Activated CD4-positive, alpha-beta T cell treated with anti-CD3 and anti-CD28 coated beads, Interleukin-2, amount 10 ng/mL, durations not matched to agents 7 days and 5 days (primary cell): ENCODE measurements at regions not wholly inside any gene's neighbourhood (a gene's known extent, or its start where the extent isn't known, plus 50 kb on each side); places are given as distances from the start of the nearest gene placed in this dataset.

Experiments used
- CTCF ChIA-PET: fragments of 350-600 bp; sonication (Branson Sonifier 250); formaldehyde crosslinking; loops from one replicate; lab custom pipeline; 2021; ENCODE audit warnings: antibody characterized with exemption; lab: Charles Lee
- POLR2A ChIA-PET: fragments of 350-600 bp; sonication (Branson Sonifier 250); formaldehyde crosslinking; loops from one replicate; lab custom pipeline; 2021; ENCODE audit warnings: antibody characterized with exemption; lab: Charles Lee
- DNase-seq: peaks from one replicate; pipeline ENCODE4 v3.0.0-alpha.2; 2020
- H3K27ac Mint-ChIP-seq: one replicate; pipeline ENCODE4 v1.8.0; 2021; ENCODE audit warnings: mild to moderate bottlenecking, moderate library complexity, mixed read lengths
- H3K27me3 Mint-ChIP-seq: one replicate; pipeline ENCODE4 v1.8.0; 2021; ENCODE audit warnings: mixed read lengths
- H3K36me3 Mint-ChIP-seq: one replicate; pipeline ENCODE4 v1.8.0; 2021; ENCODE audit warnings: low read depth, mixed read lengths
- H3K4me1 Mint-ChIP-seq: one replicate; pipeline ENCODE4 v1.8.0; 2021; ENCODE audit warnings: mixed read lengths
- H3K4me3 Mint-ChIP-seq: one replicate; pipeline ENCODE4 v1.8.0; 2021; ENCODE audit warnings: mild to moderate bottlenecking, moderate library complexity, mixed read lengths
- H3K9me3 Mint-ChIP-seq: one replicate; pipeline ENCODE4 v1.8.0; 2021; ENCODE audit warnings: mixed read lengths

GRCh38 chr5:164360589-164360988, 855.2 kb downstream of the MAT2B start:
- POLR2A ChIA-PET: no interaction called here

GRCh38 chr5:164361986-164362385, 856.6 kb downstream of the MAT2B start:
- Mint-ChIP-seq H3K27ac (no peak overlapping the region), H3K4me3 (no peak overlapping the region), H3K27me3 (no peaks in the 10 kb centered on the region), H3K9me3 (no peaks in the 10 kb centered on the region), H3K4me1 (no peaks in the 10 kb centered on the region), H3K36me3 (no peaks in the 10 kb centered on the region)
- DNase-seq: no peak
- ChIA-PET POLR2A (no interaction called here), CTCF (no interaction called here)

More at GRCh38 chr5:164360589-164360988, 855.2 kb downstream of the MAT2B start:
- no peak overlapping the region for H3K27ac Mint-ChIP-seq
- no peaks in the 10 kb centered on the region for H3K9me3 Mint-ChIP-seq
- DNase-seq: no peak
- H3K4me3 Mint-ChIP-seq: no peak overlapping the region
- CTCF ChIA-PET: no interaction called here
- H3K27me3 Mint-ChIP-seq: no peaks in the 10 kb centered on the region
- no peaks in the 10 kb centered on the region for H3K4me1 Mint-ChIP-seq
- no peaks in the 10 kb centered on the region for H3K36me3 Mint-ChIP-seq

GRCh38 chr5:164362835-164363234, 857.4 kb downstream of the MAT2B start:
- Mint-ChIP-seq H3K9me3 (no peaks in the 10 kb centered on the region), H3K36me3 (no peaks in the 10 kb centered on the region), H3K4me1 (no peaks in the 10 kb centered on the region), H3K27ac (no peak overlapping the region), H3K27me3 (no peaks in the 10 kb centered on the region), H3K4me3 (no peak overlapping the region)
- ChIA-PET POLR2A (no interaction called here), CTCF (no interaction called here)
- DNase-seq: no peak

- no peaks in the 10 kb centered on the region for H3K9me3 Mint-ChIP-seq
Observed at GRCh38 chr5:164364237-164365208, 859.1 kb downstream of the MAT2B start.

GRCh38 chr5:164370841-164371240, 865.4 kb downstream of the MAT2B start:
- POLR2A ChIA-PET: no interaction called here

More at GRCh38 chr5:164364237-164365208, 859.1 kb downstream of the MAT2B start:
- no peaks in the 10 kb centered on the region for H3K27me3 Mint-ChIP-seq
- no peak for DNase-seq
- no peaks in the 10 kb centered on the region for H3K36me3 Mint-ChIP-seq
- CTCF ChIA-PET: no interaction called here
- POLR2A ChIA-PET: no interaction called here
- H3K27ac Mint-ChIP-seq: no peak overlapping the region
- no peak overlapping the region for H3K4me3 Mint-ChIP-seq
- H3K4me1 Mint-ChIP-seq: no peaks in the 10 kb centered on the region

GRCh38 chr5:164372892-164373291, 867.5 kb downstream of the MAT2B start:
- DNase-seq: no peak
- CTCF ChIA-PET: no interaction called here
- POLR2A ChIA-PET: no interaction called here
- Mint-ChIP-seq H3K36me3 (no peaks in the 10 kb centered on the region), H3K4me3 (no peak overlapping the region), H3K4me1 (no peaks in the 10 kb centered on the region), H3K27ac (no peak overlapping the region), H3K27me3 (no peaks in the 10 kb centered on the region), H3K9me3 (no peaks in the 10 kb centered on the region)

More at GRCh38 chr5:164370841-164371240, 865.4 kb downstream of the MAT2B start:
- Mint-ChIP-seq H3K36me3 (no peaks in the 10 kb centered on the region), H3K4me3 (no peak overlapping the region), H3K9me3 (no peaks in the 10 kb centered on the region), H3K4me1 (no peaks in the 10 kb centered on the region), H3K27me3 (no peaks in the 10 kb centered on the region), H3K27ac (no peak overlapping the region)
- CTCF ChIA-PET: no interaction called here
- no peak for DNase-seq

GRCh38 chr5:164373876-164374275, 868.5 kb downstream of the MAT2B start:
- no peaks in the 10 kb centered on the region for H3K36me3 Mint-ChIP-seq
- H3K4me3 Mint-ChIP-seq: no peak overlapping the region
- no peaks in the 10 kb centered on the region for H3K27me3 Mint-ChIP-seq
- H3K9me3 Mint-ChIP-seq: no peaks in the 10 kb centered on the region
- no peak overlapping the region for H3K27ac Mint-ChIP-seq
- CTCF ChIA-PET: no interaction called here
- DNase-seq: no peak
- no peaks in the 10 kb centered on the region for H3K4me1 Mint-ChIP-seq
- POLR2A ChIA-PET: no interaction called here

GRCh38 chr5:164375051-164375450, 869.6 kb downstream of the MAT2B start:
- POLR2A ChIA-PET: no interaction called here
- no peaks in the 10 kb centered on the region for H3K27me3 Mint-ChIP-seq
- no peak overlapping the region for H3K4me3 Mint-ChIP-seq
- no peak for DNase-seq
- H3K9me3 Mint-ChIP-seq: no peaks in the 10 kb centered on the region
- CTCF ChIA-PET: no interaction called here
- no peaks in the 10 kb centered on the region for H3K36me3 Mint-ChIP-seq
- no peak overlapping the region for H3K27ac Mint-ChIP-seq
- H3K4me1 Mint-ChIP-seq: no peaks in the 10 kb centered on the region

GRCh38 chr5:164376843-164377242, 871.4 kb downstream of the MAT2B start:
- Mint-ChIP-seq H3K4me3 (no peak overlapping the region), H3K27me3 (no peaks in the 10 kb centered on the region), H3K4me1 (no peaks in the 10 kb centered on the region), H3K9me3 (no peaks in the 10 kb centered on the region), H3K36me3 (no peaks in the 10 kb centered on the region), H3K27ac (no peak overlapping the region)
- ChIA-PET CTCF (no interaction called here), POLR2A (no interaction called here)
- DNase-seq: no peak

- CTCF ChIA-PET: no interaction called here
- DNase-seq: no peak
Observed at GRCh38 chr5:164377746-164378145, 872.3 kb downstream of the MAT2B start.

GRCh38 chr5:164383662-164384061, 878.2 kb downstream of the MAT2B start:
- CTCF ChIA-PET: no interaction called here
- POLR2A ChIA-PET: no interaction called here
- H3K9me3 Mint-ChIP-seq: no peaks in the 10 kb centered on the region
- no peak overlapping the region for H3K27ac Mint-ChIP-seq
- no peak overlapping the region for H3K4me3 Mint-ChIP-seq
- no peaks in the 10 kb centered on the region for H3K27me3 Mint-ChIP-seq
- no peaks in the 10 kb centered on the region for H3K36me3 Mint-ChIP-seq
- H3K4me1 Mint-ChIP-seq: no peaks in the 10 kb centered on the region
- DNase-seq: no peak

More at GRCh38 chr5:164377746-164378145, 872.3 kb downstream of the MAT2B start:
- no peak overlapping the region for H3K4me3 Mint-ChIP-seq
- no peaks in the 10 kb centered on the region for H3K36me3 Mint-ChIP-seq
- no peaks in the 10 kb centered on the region for H3K4me1 Mint-ChIP-seq
- H3K9me3 Mint-ChIP-seq: no peaks in the 10 kb centered on the region
- H3K27ac Mint-ChIP-seq: no peak overlapping the region
- POLR2A ChIA-PET: no interaction called here
- no peaks in the 10 kb centered on the region for H3K27me3 Mint-ChIP-seq

- H3K27me3 Mint-ChIP-seq: no peaks in the 10 kb centered on the region
- ChIA-PET POLR2A (no interaction called here), CTCF (no interaction called here)
- H3K36me3 Mint-ChIP-seq: no peaks in the 10 kb centered on the region
- no peaks in the 10 kb centered on the region for H3K9me3 Mint-ChIP-seq
- no peak overlapping the region for H3K27ac Mint-ChIP-seq
- no peak overlapping the region for H3K4me3 Mint-ChIP-seq
- no peaks in the 10 kb centered on the region for H3K4me1 Mint-ChIP-seq
- no peak for DNase-seq
Observed at GRCh38 chr5:164392531-164392930, 887.1 kb downstream of the MAT2B start.

- Mint-ChIP-seq H3K9me3 (no peaks in the 10 kb centered on the region), H3K4me1 (no peaks in the 10 kb centered on the region), H3K4me3 (no peak overlapping the region), H3K36me3 (no peaks in the 10 kb centered on the region), H3K27ac (no peak overlapping the region), H3K27me3 (no peaks in the 10 kb centered on the region)
- CTCF ChIA-PET: no interaction called here
- DNase-seq: no peak
- POLR2A ChIA-PET: no interaction called here
Observed at GRCh38 chr5:164394686-164395194, 889.3 kb downstream of the MAT2B start.
